ENCODE measurements at regions not wholly inside any gene's neighbourhood (a gene's known extent, or its start where the extent isn't known, plus 50 kb on each side); places are given as distances from the start of the nearest gene placed in this dataset.

- TF ChIP-seq ZNF318 (IDR thresholded peaks at IDR 0.05; ENCODE audit: borderline replicate concordance in 1 of 2, low read depth in 1 of 2), result no peak
- 0 out of 4 replicates have a peak, but pooled peaks of 1 of the 2 experiments have one; percentile 38 for TF ChIP-seq MAZ (CRISPR knock-in tag; conservative IDR thresholded peaks at IDR 0.05 in 1 of 2, IDR thresholded peaks at IDR 0.05 in 1 of 2)
Observed at GRCh38 chr9:103999375-104000062, 94.6 kb upstream of the SMC2 start (continued).
